Trophoblast cell (in vitro differentiated cells and primary cell): ENCODE measurements at regions not wholly inside any gene's neighbourhood (a gene's known extent, or its start where the extent isn't known, plus 50 kb on each side); places are given as distances from the start of the nearest gene placed in this dataset.

ENCODE experiments used
- DNase-seq, 2 donors: peaks; one replicate each; pipeline ENCODE4 v3.0.0-alpha.2; 2016
- H2AFZ ChIP-seq: 2 replicates; pipeline ENCODE4 v1.6.1; 2013; ENCODE audit warnings: low read length, moderate library complexity, mild to moderate bottlenecking; ENCODE audit not compliant: insufficient read depth, poor library complexity
- H2AK5ac ChIP-seq: 2 replicates; pipeline ENCODE4 v1.6.1; 2013; ENCODE audit warnings: mild to moderate bottlenecking, low read length
- H2BK120ac ChIP-seq: 2 replicates; pipeline ENCODE4 v1.6.1; 2013; ENCODE audit warnings: low read length, mild to moderate bottlenecking, moderate library complexity; ENCODE audit not compliant: insufficient read depth, poor library complexity
- H2BK12ac ChIP-seq: 2 replicates; pipeline ENCODE4 v1.6.1; 2013; ENCODE audit warnings: mild to moderate bottlenecking, low read length, moderate library complexity
- H2BK5ac ChIP-seq: 2 replicates; pipeline ENCODE4 v1.6.1; 2013; ENCODE audit warnings: low read length, low read depth, moderate library complexity, mild to moderate bottlenecking; ENCODE audit not compliant: poor library complexity
- H3K14ac ChIP-seq: 2 replicates; pipeline ENCODE4 v1.6.1; 2013; ENCODE audit warnings: mild to moderate bottlenecking, low read length
- H3K18ac ChIP-seq: 2 replicates; pipeline ENCODE4 v1.6.1; 2013; ENCODE audit warnings: mild to moderate bottlenecking, low read length
- H3K23ac ChIP-seq: 2 replicates; pipeline ENCODE4 v1.6.1; 2013; ENCODE audit warnings: low read length
- H3K27ac ChIP-seq: 2 replicates; pipeline ENCODE4 v1.5.1; 2013; ENCODE audit warnings: low read depth, mild to moderate bottlenecking, inconsistent platforms, low read length, moderate library complexity
- H3K27me3 ChIP-seq: 2 replicates; pipeline ENCODE4 v1.6.1; 2013; ENCODE audit warnings: inconsistent platforms, mild to moderate bottlenecking, low read length, moderate library complexity; ENCODE audit not compliant: insufficient read depth
- H3K36me3 ChIP-seq, 2 experiments: 1 replicate in 1 of 2; 2 replicates in 1 of 2; pipeline ENCODE4 v1.6.1; 2013; ENCODE audit warnings: low read length in 2 of 2, mild to moderate bottlenecking in 2 of 2, moderate library complexity in 1 of 2; ENCODE audit not compliant: insufficient read depth in 2 of 2, control insufficient read depth in 1 of 2
- H3K4ac ChIP-seq: 2 replicates; pipeline ENCODE4 v1.6.1; 2013; ENCODE audit warnings: low read depth, mild to moderate bottlenecking, low read length, moderate library complexity
- H3K4me1 ChIP-seq, 2 experiments: 1 replicate in 1 of 2; 2 replicates in 1 of 2; pipeline ENCODE4 v1.6.1; 2013; ENCODE audit warnings: low read length in 2 of 2, mild to moderate bottlenecking in 2 of 2, moderate library complexity in 1 of 2; ENCODE audit not compliant: insufficient read depth in 2 of 2, control insufficient read depth in 1 of 2
- H3K4me2 ChIP-seq: 2 replicates; pipeline ENCODE4 v1.6.1; 2013; ENCODE audit warnings: inconsistent platforms, mild to moderate bottlenecking, low read length, moderate library complexity
- H3K4me3 ChIP-seq: 2 replicates; pipeline ENCODE4 v1.5.1; 2013; ENCODE audit warnings: mild to moderate bottlenecking, low read depth, low read length, inconsistent platforms
- H3K79me1 ChIP-seq: one replicate; pipeline ENCODE4 v1.6.1; 2013; ENCODE audit warnings: low read length
- H3K79me2 ChIP-seq: 2 replicates; pipeline ENCODE4 v1.6.1; 2013; ENCODE audit warnings: low read length, mild to moderate bottlenecking; ENCODE audit not compliant: control insufficient read depth, insufficient read depth, poor library complexity
- H3K9ac ChIP-seq: 2 replicates; pipeline ENCODE4 v1.6.1; 2013; ENCODE audit warnings: mild to moderate bottlenecking, low read length
- H3K9me3 ChIP-seq: 2 replicates; pipeline ENCODE4 v1.6.1; 2013; ENCODE audit warnings: low read depth, mild to moderate bottlenecking, control low read depth, inconsistent platforms, low read length; ENCODE audit not compliant: insufficient read depth
- H4K12ac ChIP-seq: 2 replicates; pipeline ENCODE4 v1.6.1; 2013; ENCODE audit warnings: low read depth, mild to moderate bottlenecking, low read length, moderate library complexity
- H4K8ac ChIP-seq: 2 replicates; pipeline ENCODE4 v1.6.1; 2013; ENCODE audit warnings: low read depth, mild to moderate bottlenecking, low read length, moderate library complexity
- H4K91ac ChIP-seq: one replicate; pipeline ENCODE4 v1.6.1; 2013; ENCODE audit warnings: low read depth, mild to moderate bottlenecking, low read length, moderate library complexity
- WGBS: extraction: QIAGEN DNeasy Blood & Tissue Kit; methylation state at CpG from one replicate; pipeline ENCODE4 v1.1.7; 2013; ENCODE audit warnings: missing lambda C conversion rate; ENCODE audit not compliant: insufficient read length, insufficient coverage; ENCODE audit errors: extremely low coverage; 5-methylcytosine and 5-hydroxymethylcytosine counted together

DNA sequence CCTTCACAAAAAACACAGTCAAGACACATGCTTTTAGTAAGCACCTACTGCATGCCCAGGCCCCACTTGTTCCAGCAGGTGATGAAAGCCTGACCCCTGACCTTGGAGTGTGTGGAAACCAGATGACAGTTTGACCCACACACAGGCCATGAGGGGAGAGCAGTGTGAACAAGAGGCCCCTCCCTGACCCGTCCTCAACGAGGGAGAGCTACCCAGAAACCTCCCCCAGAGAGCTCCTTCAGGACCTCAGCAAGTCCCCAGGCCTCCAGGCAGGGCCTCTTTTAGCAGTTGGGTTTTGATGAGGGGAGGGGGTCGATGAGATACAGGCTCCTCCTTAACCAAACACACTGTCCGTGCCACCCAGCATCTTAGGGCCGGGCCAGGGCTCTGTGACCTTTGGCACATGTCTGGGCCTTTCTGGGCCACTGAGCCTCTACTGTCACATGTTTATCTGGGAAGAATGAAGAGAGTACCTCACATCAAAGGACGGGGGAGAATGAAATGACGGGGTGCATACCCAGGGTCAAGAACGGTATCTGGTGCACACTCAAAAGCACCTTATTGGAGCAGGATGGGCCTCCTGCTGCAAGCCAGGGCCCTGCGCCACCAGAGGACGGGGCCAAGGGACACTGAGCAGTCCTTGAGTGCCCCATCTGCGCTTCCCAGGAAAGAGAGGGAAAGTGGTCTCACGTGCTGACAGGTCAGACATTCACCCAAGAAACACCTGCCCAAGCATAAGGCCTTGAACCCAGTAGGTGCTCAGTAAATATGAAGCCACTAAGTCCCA, 202.6 kb upstream of the ZMIZ1 start:
- Histone ChIP-seq H3K36me3 (no peaks in the 10 kb centered on the region), H2AFZ (no peak overlapping the region), H3K14ac (no peak overlapping the region), H3K27ac (no peak overlapping the region), H3K23ac (no peak overlapping the region), H4K91ac (no peak overlapping the region), H3K9me3 (peaks cover 4% of the 10 kb centered on the region), H4K12ac (no peak overlapping the region), H3K4me1 (peaks cover 3 to 5% of the 10 kb centered on the region in 2 experiments), H2BK12ac (no peak overlapping the region), H3K9ac (no peak overlapping the region), H3K4ac (no peak overlapping the region), H2AK5ac (no peak overlapping the region), H3K18ac (no peak overlapping the region), H3K79me1 (no peaks in the 10 kb centered on the region), H4K8ac (no peak overlapping the region), H3K4me2 (no peak overlapping the region), H3K4me3 (no peak overlapping the region), H3K27me3 (no peaks in the 10 kb centered on the region), H2BK5ac (no peak overlapping the region), H2BK120ac (no peak overlapping the region), H3K79me2 (no peaks in the 10 kb centered on the region)
- no peak for DNase-seq
- WGBS: no CpG with 5 or more reads among the region's 12 CpGs

DNA sequence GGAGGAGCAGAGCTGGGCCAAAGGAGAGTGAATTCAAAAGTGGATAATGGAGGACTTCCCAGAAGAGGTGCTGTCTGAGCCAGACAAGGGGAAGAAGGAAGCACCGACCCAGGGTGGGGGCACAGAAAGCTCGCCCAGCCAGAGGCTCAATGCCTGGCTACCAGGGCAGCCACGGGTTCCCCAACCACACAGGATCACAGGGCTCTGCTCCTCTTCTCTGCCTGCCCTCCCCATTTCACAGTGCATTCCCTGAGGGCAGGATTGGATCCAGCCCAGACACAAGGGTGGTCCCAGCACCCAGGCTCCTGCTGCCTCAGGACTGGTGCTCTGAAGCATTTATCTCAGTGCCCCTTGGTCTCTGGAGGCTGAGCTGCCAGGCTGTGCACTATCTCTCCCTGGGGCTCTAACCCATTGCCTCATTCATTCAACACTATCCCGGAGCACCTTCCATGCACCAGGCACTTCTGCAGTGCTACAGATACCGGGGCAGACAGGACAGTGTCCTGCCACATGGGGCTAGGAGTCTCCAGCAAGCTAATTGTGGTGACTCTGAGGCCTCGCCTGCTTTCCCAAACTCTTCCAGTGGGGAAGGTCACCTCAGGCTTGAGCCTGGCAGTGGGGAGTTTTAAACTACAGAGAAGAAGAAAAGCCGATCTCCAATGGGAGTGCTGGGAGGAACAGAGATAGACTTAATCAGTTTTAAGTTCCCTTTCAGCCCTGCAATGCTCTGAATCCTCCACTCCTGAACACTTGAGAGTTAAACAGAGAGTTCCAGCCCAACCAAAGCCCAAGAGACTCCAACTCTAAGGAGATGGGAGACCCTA, 201.8 kb upstream of the ZMIZ1 start:
- Histone ChIP-seq H3K79me1 (no peaks in the 10 kb centered on the region), H3K79me2 (no peaks in the 10 kb centered on the region), H3K4me2 (no peak overlapping the region), H3K9me3 (peaks cover 4% of the 10 kb centered on the region), H2AK5ac (no peak overlapping the region), H3K27ac (no peak overlapping the region), H2BK5ac (no peak overlapping the region), H3K18ac (no peak overlapping the region), H2BK120ac (no peak overlapping the region), H3K4me3 (no peak overlapping the region), H2AFZ (no peak overlapping the region), H4K8ac (no peak overlapping the region), H3K4ac (no peak overlapping the region), H3K36me3 (no peaks in the 10 kb centered on the region), H4K91ac (no peak overlapping the region), H3K14ac (no peak overlapping the region), H3K23ac (no peak overlapping the region), H3K4me1 (peaks cover 3 to 5% of the 10 kb centered on the region in 2 experiments), H3K27me3 (no peaks in the 10 kb centered on the region), H4K12ac (no peak overlapping the region), H3K9ac (no peak overlapping the region), H2BK12ac (no peak overlapping the region)
- no peak for DNase-seq
- no CpG with 5 or more reads among the region's 7 CpGs for WGBS

DNA sequence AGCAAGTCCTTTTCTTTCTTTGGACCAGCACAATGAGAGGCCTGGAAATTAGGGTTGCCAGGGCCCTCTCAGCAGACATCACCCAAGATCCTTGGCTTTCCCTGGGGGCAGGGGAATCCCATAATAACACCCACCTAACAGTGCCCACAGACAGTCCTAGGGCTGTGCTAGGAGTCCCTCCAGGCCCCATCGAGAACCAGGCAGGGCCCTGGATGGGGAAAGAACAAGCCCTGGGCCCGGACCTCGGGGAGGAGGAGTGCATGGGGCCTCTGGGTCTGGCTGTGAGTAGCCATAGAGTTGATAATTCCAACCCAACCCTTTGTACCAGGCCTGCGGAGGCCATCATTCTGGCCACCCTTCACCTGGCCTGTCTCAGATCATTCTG, 201.2 kb upstream of the ZMIZ1 start:
- Histone ChIP-seq H2AK5ac (no peak overlapping the region), H3K14ac (no peak overlapping the region), H2BK5ac (no peak overlapping the region), H3K4me1 (peaks cover 3 to 5% of the 10 kb centered on the region in 2 experiments), H3K27me3 (no peaks in the 10 kb centered on the region), H3K4me2 (no peak overlapping the region), H3K9ac (no peak overlapping the region), H3K18ac (no peak overlapping the region), H4K12ac (no peak overlapping the region), H3K27ac (no peak overlapping the region), H4K91ac (no peak overlapping the region), H3K36me3 (no peaks in the 10 kb centered on the region), H3K79me2 (no peaks in the 10 kb centered on the region), H3K23ac (no peak overlapping the region), H4K8ac (no peak overlapping the region), H2AFZ (no peak overlapping the region), H3K4me3 (no peak overlapping the region), H2BK12ac (no peak overlapping the region), H3K4ac (no peak overlapping the region), H3K79me1 (no peaks in the 10 kb centered on the region), H2BK120ac (no peak overlapping the region), H3K9me3 (peaks cover 4% of the 10 kb centered on the region)
- WGBS: no CpG with 5 or more reads among the region's 4 CpGs
- DNase-seq: no peak

DNA sequence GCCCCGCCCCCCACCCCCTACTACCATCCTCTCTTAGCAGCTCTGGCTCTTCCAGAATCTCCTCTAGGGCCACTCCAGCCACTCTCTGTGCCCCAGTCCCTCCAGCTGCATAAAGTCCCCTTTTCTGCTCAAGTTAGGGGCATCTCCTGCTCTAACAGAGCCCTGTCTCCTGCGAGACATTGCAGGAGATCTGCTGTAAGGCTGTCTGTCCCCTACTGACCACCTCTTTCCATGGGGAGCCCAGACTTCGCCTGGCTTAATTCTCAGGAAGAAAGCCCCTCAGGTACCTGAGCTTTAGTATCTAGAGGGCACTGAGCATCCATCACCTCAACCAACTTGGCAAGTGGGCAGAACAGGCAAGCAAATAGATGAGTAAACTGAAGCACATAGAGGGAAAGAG, 200.7 kb upstream of the ZMIZ1 start:
- Histone ChIP-seq H3K14ac (no peak overlapping the region), H3K79me1 (no peaks in the 10 kb centered on the region), H3K4me2 (no peak overlapping the region), H3K4me3 (no peak overlapping the region), H4K12ac (no peak overlapping the region), H3K4me1 (peaks cover 3 to 5% of the 10 kb centered on the region in 2 experiments), H3K9ac (no peak overlapping the region), H3K27ac (no peak overlapping the region), H3K18ac (no peak overlapping the region), H2BK5ac (no peak overlapping the region), H2BK12ac (no peak overlapping the region), H3K36me3 (no peaks in the 10 kb centered on the region), H2AFZ (no peak overlapping the region), H2AK5ac (no peak overlapping the region), H4K91ac (no peak overlapping the region), H4K8ac (no peak overlapping the region), H3K79me2 (no peaks in the 10 kb centered on the region), H3K23ac (no peak overlapping the region), H3K9me3 (peaks cover 4% of the 10 kb centered on the region), H3K4ac (no peak overlapping the region), H2BK120ac (no peak overlapping the region), H3K27me3 (no peaks in the 10 kb centered on the region)
- no CpG with 5 or more reads among the region's 3 CpGs for WGBS
- DNase-seq: no peak
